Stimulated activated CD4-positive, alpha-beta T cell treated with anti-CD3 and anti-CD28 coated beads, Interleukin-1b, Interleukin-23, amount 100 ng/mL, for 24 hours (primary cell): ENCODE measurements at regions not wholly inside any gene's neighbourhood (a gene's known extent, or its start where the extent isn't known, plus 50 kb on each side); places are given as distances from the start of the nearest gene placed in this dataset.
"Not testable (repeated sequence)": the region's sequence is repeated elsewhere in the genome, so short reads cannot be mapped to it uniquely, and the experiment has no call there.

Source experiments
- DNase-seq, 4 experiments: peaks; one replicate each; pipeline ENCODE4 v3.0.0-alpha.2; 2020; ENCODE audit warnings: low read depth in 4 of 4, low spot score in 1 of 4

- DNase-seq: not testable (repeated sequence)
Observed at GRCh38 chr15:84360902-84361301, 125.3 kb downstream of the GOLGA6L4 start.

GRCh38 chr15:84384421-84384820, 148.8 kb downstream of the GOLGA6L4 start:
- not testable (repeated sequence) for DNase-seq

- DNase-seq: no peak
Observed at GRCh38 chr15:84387086-84387485, 151.5 kb downstream of the GOLGA6L4 start.

GRCh38 chr15:84388201-84388600, 152.6 kb downstream of the GOLGA6L4 start:
- DNase-seq: not testable (repeated sequence)

- not testable (repeated sequence) for DNase-seq
Observed at GRCh38 chr15:84388638-84389037, 153.1 kb downstream of the GOLGA6L4 start.

- DNase-seq: not testable (repeated sequence)
Observed at GRCh38 chr15:84390324-84390723, 154.8 kb downstream of the GOLGA6L4 start.

GRCh38 chr15:84391191-84391590, 155.6 kb downstream of the GOLGA6L4 start:
- no peak for DNase-seq

GRCh38 chr15:84392020-84392419, 156.4 kb downstream of the GOLGA6L4 start:
- DNase-seq: not testable (repeated sequence)

- not testable (repeated sequence) for DNase-seq
Observed at GRCh38 chr15:84393386-84393936, 157.9 kb downstream of the GOLGA6L4 start.

- not testable (repeated sequence) for DNase-seq
Observed at GRCh38 chr15:84393966-84394365, 158.4 kb downstream of the GOLGA6L4 start.

- not testable (repeated sequence) for DNase-seq
Observed at GRCh38 chr15:84395384-84395783, 159.8 kb downstream of the GOLGA6L4 start.

GRCh38 chr15:84395881-84396280, 160.3 kb downstream of the GOLGA6L4 start:
- not testable (repeated sequence) for DNase-seq

- DNase-seq: not testable (repeated sequence)
Observed at GRCh38 chr15:84397066-84397465, 161.5 kb downstream of the GOLGA6L4 start.

- DNase-seq: not testable (repeated sequence)
Observed at GRCh38 chr15:84398087-84398486, 162.5 kb downstream of the GOLGA6L4 start.

GRCh38 chr15:84398763-84399701, 163.5 kb downstream of the GOLGA6L4 start:
- no peak for DNase-seq

- no peak for DNase-seq
Observed at GRCh38 chr15:84400017-84400740, 164.6 kb downstream of the GOLGA6L4 start.

- no peak for DNase-seq
Observed at GRCh38 chr15:84400820-84401219, 165.2 kb downstream of the GOLGA6L4 start.

GRCh38 chr15:84401461-84401860, 165.9 kb downstream of the GOLGA6L4 start:
- DNase-seq: not testable (repeated sequence)

GRCh38 chr15:84401891-84402840, 166.6 kb downstream of the GOLGA6L4 start:
- DNase-seq: not testable (repeated sequence)

GRCh38 chr15:84402856-84403608, 167.5 kb downstream of the GOLGA6L4 start:
- DNase-seq: no peak
